ENCODE measurements at regions not wholly inside any gene's neighbourhood (a gene's known extent, or its start where the extent isn't known, plus 50 kb on each side); places are given as distances from the start of the nearest gene placed in this dataset.

DNA sequence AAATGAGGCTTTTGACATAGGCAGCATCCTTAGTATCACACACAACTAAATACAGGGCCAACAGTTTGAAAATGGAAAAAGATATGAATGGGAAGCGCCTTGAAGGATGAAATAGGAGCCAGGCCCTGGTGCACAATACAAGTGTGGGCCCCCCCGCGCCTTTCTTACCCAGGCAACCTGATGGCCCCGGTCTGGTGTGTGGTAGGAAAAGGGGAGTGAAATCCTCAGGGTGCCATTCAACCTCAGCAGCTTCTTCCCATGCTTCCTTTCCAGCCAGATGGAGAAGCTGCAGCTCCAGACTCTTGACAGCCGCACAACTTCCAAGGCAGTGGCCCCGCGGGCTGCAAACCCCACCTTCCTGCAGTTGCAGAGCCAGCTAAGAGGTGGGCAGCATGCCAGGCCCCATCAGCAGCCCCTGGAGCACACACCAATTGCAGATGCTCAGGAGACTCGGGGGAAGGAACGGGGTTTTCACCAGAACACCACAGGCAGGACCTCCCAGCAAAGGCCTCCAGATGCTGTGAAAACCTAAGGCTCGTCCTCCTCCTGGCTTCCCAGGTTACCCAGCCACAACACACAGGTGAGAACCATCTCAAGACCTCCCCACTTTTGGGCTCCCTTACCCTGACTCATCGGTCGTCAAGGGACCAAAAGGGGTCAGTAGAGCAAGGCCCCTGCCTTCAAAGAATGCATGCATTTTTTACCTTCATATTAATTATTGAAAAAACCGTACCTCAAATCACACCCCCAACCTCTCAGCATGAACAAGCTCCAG, 101.6 kb downstream of the CPN2 start:
- Mint-ChIP-seq H3K9me3 (no peaks in the 10 kb centered on the region), H3K27ac (no peak overlapping the region)
- POLR2A ChIA-PET = no interaction called here

GRCh38 chr3:194250098-194251002, 100.8 kb downstream of the CPN2 start:
- no peak for DNase-seq
- no peaks in the 10 kb centered on the region for H3K36me3 ChIP-seq (ENCODE audit: insufficient read depth, low read length)
- Mint-ChIP-seq H3K27me3 (peaks cover 5 to 23% of the 10 kb centered on the region in 2 donors), H3K4me3 (no peak overlapping the region), H3K36me3 (no peaks in the 10 kb centered on the region), H3K9me3 (no peaks in the 10 kb centered on the region), H3K27ac (no peak overlapping the region), H3K4me1 (peaks cover 4 to 8% (median 5%) of the 10 kb centered on the region in 3 donors)
- ChIA-PET POLR2A (no interaction called here), CTCF (no interaction called here)
- no peak overlapping the region for H3K4me3 ChIP-seq (ENCODE audit: low read length)
- H3K9me3 ChIP-seq (ENCODE audit: low read length) = no peaks in the 10 kb centered on the region
- no peaks in the 10 kb centered on the region for H3K27me3 ChIP-seq (ENCODE audit: insufficient read depth, low read length, poor library complexity, severe bottlenecking)
- peaks cover 3% of the 10 kb centered on the region for H3K4me1 ChIP-seq (ENCODE audit: insufficient read depth, low read length)
- H3K27ac ChIP-seq (ENCODE audit: low read depth, low read length) = no peak overlapping the region

More for the DNA sequence above, 101.6 kb downstream of the CPN2 start:
- Mint-ChIP-seq H3K36me3 (no peaks in the 10 kb centered on the region), H3K4me1 (peaks cover 0 to 3% (median 0%) of the 10 kb centered on the region in 3 donors), H3K27me3 (peaks cover 5 to 23% of the 10 kb centered on the region in 2 donors), H3K4me3 (no peak overlapping the region)
- no peaks in the 10 kb centered on the region for H3K36me3 ChIP-seq (ENCODE audit: insufficient read depth, low read length)
- DNase-seq = no peak
- CTCF ChIA-PET = no interaction called here
- no peaks in the 10 kb centered on the region for H3K4me1 ChIP-seq (ENCODE audit: insufficient read depth, low read length)
- no peak overlapping the region for H3K27ac ChIP-seq (ENCODE audit: low read depth, low read length)
- H3K9me3 ChIP-seq (ENCODE audit: low read length) = no peaks in the 10 kb centered on the region
- no peaks in the 10 kb centered on the region for H3K27me3 ChIP-seq (ENCODE audit: insufficient read depth, low read length, poor library complexity, severe bottlenecking)
- H3K4me3 ChIP-seq (ENCODE audit: low read length) = no peak overlapping the region

DNA sequence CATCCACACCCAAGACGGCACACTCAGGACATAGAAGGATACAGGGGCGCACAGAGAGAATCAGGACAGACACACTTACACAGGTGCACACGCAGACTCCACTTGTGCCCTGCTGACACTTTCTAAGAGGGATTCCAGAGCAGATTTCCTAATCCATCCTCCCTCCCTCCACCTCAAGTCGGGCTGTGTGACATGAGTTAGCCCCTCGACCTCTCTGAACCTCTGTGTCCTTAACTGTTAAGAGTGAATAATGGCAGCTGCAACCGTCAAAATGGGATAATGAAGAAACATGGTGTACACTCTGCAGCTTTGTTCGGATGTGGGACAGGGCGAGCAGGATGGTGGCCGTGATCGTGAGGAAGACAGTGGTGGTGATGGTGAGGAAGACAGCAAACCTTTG, 100.1 kb downstream of the CPN2 start:
- Mint-ChIP-seq H3K27ac (peak overlapping the region in 1 of 8 donors; percentile 6), H3K36me3 (no peaks in the 10 kb centered on the region), H3K27me3 (peaks cover 5 to 23% of the 10 kb centered on the region in 2 donors), H3K4me1 (peaks cover 10 to 15% (median 11%) of the 10 kb centered on the region in 3 donors), H3K9me3 (no peaks in the 10 kb centered on the region), H3K4me3 (no peak overlapping the region)
- ChIA-PET CTCF (no interaction called here), POLR2A (no interaction called here)
- Histone ChIP-seq H3K36me3 (ENCODE audit: insufficient read depth, low read length) (no peaks in the 10 kb centered on the region), H3K9me3 (ENCODE audit: low read length) (no peaks in the 10 kb centered on the region), H3K4me3 (ENCODE audit: low read length) (no peak overlapping the region), H3K4me1 (ENCODE audit: insufficient read depth, low read length) (peaks cover 10% of the 10 kb centered on the region), H3K27me3 (ENCODE audit: insufficient read depth, low read length, poor library complexity, severe bottlenecking) (no peaks in the 10 kb centered on the region), H3K27ac (ENCODE audit: low read depth, low read length) (no peak overlapping the region)
- no peak for DNase-seq

DNA sequence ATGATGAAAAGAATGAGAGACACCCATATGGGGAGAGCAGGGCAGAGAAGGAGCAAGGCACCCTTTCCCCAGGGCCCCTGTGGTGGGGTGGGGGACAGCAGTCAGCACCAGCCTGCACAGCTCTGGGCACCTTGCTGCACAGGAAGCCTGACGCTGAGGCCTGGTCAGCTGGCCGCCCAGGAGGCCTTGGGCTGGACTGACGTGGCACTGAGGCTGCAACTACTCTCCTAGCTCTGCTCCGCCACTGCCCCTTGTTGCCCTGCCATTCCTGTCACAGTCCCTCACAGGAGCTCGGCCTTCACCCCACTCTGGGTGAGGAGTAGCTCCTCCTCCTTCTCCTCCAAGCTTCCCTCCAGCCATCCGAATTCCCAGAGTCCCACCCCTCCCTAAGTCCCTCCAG, 99.7 kb downstream of the CPN2 start:
- no peaks in the 10 kb centered on the region for H3K9me3 Mint-ChIP-seq
- peaks cover 5 to 23% of the 10 kb centered on the region in 2 donors for H3K27me3 Mint-ChIP-seq
- peaks cover 13% of the 10 kb centered on the region for H3K4me1 ChIP-seq (ENCODE audit: insufficient read depth, low read length)
- no peaks in the 10 kb centered on the region for H3K9me3 ChIP-seq (ENCODE audit: low read length)
- no peaks in the 10 kb centered on the region for H3K36me3 Mint-ChIP-seq
- ChIA-PET CTCF (no interaction called here), POLR2A (no interaction called here)
- no peak for DNase-seq
- no peak overlapping the region for H3K27ac Mint-ChIP-seq
- no peaks in the 10 kb centered on the region for H3K36me3 ChIP-seq (ENCODE audit: insufficient read depth, low read length)
- no peak overlapping the region for H3K4me3 ChIP-seq (ENCODE audit: low read length)
- H3K4me1 Mint-ChIP-seq = peaks cover 10 to 18% (median 13%) of the 10 kb centered on the region in 3 donors
- H3K27ac ChIP-seq (ENCODE audit: low read depth, low read length) = no peak overlapping the region
- H3K4me3 Mint-ChIP-seq = no peak overlapping the region
- no peaks in the 10 kb centered on the region for H3K27me3 ChIP-seq (ENCODE audit: insufficient read depth, low read length, poor library complexity, severe bottlenecking)

DNA sequence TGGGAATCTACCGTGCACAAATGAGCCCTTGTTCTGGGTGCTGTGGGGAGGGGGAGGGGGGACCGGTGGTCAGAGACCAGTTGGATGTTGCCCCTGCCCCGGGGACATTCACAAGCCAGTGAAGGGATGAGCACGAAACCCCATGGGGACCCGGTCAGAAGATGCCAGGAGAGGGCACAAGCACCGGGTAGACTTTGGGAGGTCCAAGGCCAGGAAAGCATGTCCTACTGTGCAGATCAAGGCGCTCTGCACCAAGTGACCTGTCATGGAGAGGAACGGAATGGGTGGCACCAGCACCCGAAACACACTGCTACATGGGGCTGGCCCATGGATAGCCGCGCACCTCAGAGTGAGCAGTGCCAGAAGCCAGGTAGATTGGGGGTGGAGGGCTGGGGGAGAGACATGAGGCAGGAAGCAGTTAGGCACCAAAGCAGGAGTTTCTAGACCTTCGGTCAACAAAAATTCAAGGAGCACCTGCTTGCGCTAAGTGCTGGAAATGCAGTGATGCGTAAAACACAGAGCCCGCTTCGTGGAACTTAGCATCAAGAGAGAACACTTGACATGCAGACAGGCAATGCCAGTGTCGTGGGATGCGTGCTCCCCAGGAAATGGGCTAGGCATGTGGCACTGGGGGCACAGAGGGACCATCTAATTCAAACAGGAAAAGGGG, 99.1 kb downstream of the CPN2 start:
- ChIA-PET CTCF (no interaction called here), POLR2A (no interaction called here)
- Histone ChIP-seq H3K9me3 (ENCODE audit: low read length) (no peaks in the 10 kb centered on the region), H3K36me3 (ENCODE audit: insufficient read depth, low read length) (no peaks in the 10 kb centered on the region), H3K4me1 (ENCODE audit: insufficient read depth, low read length) (peaks cover 13% of the 10 kb centered on the region), H3K4me3 (ENCODE audit: low read length) (no peak overlapping the region), H3K27ac (ENCODE audit: low read depth, low read length) (no peak overlapping the region), H3K27me3 (ENCODE audit: insufficient read depth, low read length, poor library complexity, severe bottlenecking) (no peaks in the 10 kb centered on the region)
- H3K4me1 Mint-ChIP-seq = peaks cover 10 to 18% (median 13%) of the 10 kb centered on the region in 3 donors
- H3K36me3 Mint-ChIP-seq = no peaks in the 10 kb centered on the region
- H3K27ac Mint-ChIP-seq = peak overlapping the region in 2 of 8 donors; percentile 13 to 90
- DNase-seq = no peak
- no peaks in the 10 kb centered on the region for H3K9me3 Mint-ChIP-seq
- H3K27me3 Mint-ChIP-seq = peaks cover 5 to 23% of the 10 kb centered on the region in 2 donors
- no peak overlapping the region for H3K4me3 Mint-ChIP-seq

DNA sequence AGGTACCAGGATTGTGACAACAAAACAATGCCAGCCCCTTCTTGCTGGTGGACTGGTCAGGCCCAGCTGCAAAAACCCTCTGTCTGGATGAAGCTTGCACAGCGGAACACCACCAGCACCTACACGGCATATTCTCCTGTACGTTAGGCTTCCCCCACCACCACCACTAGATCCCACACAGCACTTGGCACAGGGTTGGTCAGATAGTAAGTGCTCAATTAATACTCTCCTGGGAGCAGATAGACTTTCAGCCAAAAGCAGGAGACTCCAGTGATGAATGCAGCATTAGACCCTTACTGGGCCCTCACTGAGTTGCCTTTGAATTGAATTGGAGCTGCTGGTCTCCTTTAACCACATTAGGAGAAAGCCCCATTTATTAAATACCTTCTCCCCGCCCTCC, 97.9 kb downstream of the CPN2 start:
- peaks cover 1 to 4% (median 2%) of the 10 kb centered on the region in 5 donors for H3K9me3 Mint-ChIP-seq
- POLR2A ChIA-PET = no interaction called here
- CTCF ChIA-PET = no interaction called here
- no peaks in the 10 kb centered on the region for H3K9me3 ChIP-seq (ENCODE audit: low read length)
- no peak overlapping the region for H3K27ac ChIP-seq (ENCODE audit: low read depth, low read length)
- H3K36me3 ChIP-seq (ENCODE audit: insufficient read depth, low read length) = no peaks in the 10 kb centered on the region
- no peaks in the 10 kb centered on the region for H3K36me3 Mint-ChIP-seq
- H3K4me1 ChIP-seq (ENCODE audit: insufficient read depth, low read length) = peaks cover 13% of the 10 kb centered on the region
- no peak overlapping the region for H3K4me3 Mint-ChIP-seq
- H3K4me1 Mint-ChIP-seq = peaks cover 10 to 18% (median 13%) of the 10 kb centered on the region in 3 donors
- no peaks in the 10 kb centered on the region for H3K27me3 ChIP-seq (ENCODE audit: insufficient read depth, low read length, poor library complexity, severe bottlenecking)
- no peak for DNase-seq
- peaks cover 2 to 18% of the 10 kb centered on the region in 2 donors for H3K27me3 Mint-ChIP-seq
- no peak overlapping the region for H3K4me3 ChIP-seq (ENCODE audit: low read length)
- peak overlapping the region in 1 of 8 donors; percentile 48 for H3K27ac Mint-ChIP-seq

DNA sequence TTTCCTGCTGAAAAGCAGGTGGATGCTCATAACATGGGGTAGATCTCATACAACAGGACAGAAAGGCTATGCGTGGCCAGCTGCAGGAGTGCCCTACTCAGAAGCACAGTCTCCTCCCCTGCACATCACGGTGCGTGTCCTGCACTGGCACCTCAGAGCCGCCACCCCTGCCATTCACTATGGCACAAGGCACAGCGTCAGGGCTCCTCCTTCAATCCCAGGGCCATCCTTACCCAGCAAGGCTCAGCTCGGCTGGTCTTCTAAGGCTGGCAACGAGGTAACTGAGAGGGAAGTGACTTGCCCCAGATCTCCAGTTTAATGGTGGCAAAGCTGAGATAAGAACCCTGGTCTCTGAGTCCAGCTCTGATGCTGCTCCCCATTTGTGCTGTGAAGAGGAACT, 97.1 kb downstream of the CPN2 start:
- Histone ChIP-seq H3K36me3 (ENCODE audit: insufficient read depth, low read length) (no peaks in the 10 kb centered on the region), H3K9me3 (ENCODE audit: low read length) (no peaks in the 10 kb centered on the region), H3K27ac (ENCODE audit: low read depth, low read length) (no peak overlapping the region), H3K4me3 (ENCODE audit: low read length) (no peak overlapping the region), H3K27me3 (ENCODE audit: insufficient read depth, low read length, poor library complexity, severe bottlenecking) (no peaks in the 10 kb centered on the region), H3K4me1 (ENCODE audit: insufficient read depth, low read length) (peaks cover 13% of the 10 kb centered on the region)
- H3K27ac Mint-ChIP-seq = peak overlapping the region in 4 of 8 donors; percentile 21 to 59 (median 48)
- H3K9me3 Mint-ChIP-seq = peaks cover 2 to 7% (median 4%) of the 10 kb centered on the region in 5 donors
- peak overlapping the region in 2 of 7 donors; percentile 0 to 6 for H3K4me3 Mint-ChIP-seq
- H3K27me3 Mint-ChIP-seq = peaks cover 2 to 13% of the 10 kb centered on the region in 2 donors
- CTCF ChIA-PET = no interaction called here
- no peak for DNase-seq
- H3K4me1 Mint-ChIP-seq = peaks cover 10 to 18% (median 13%) of the 10 kb centered on the region in 3 donors
- POLR2A ChIA-PET = no interaction called here
- no peaks in the 10 kb centered on the region for H3K36me3 Mint-ChIP-seq

Data from CD8-positive, alpha-beta memory T cell (primary cell).